ENCODE measurements at regions not wholly inside any gene's neighbourhood (a gene's known extent, or its start where the extent isn't known, plus 50 kb on each side); places are given as distances from the start of the nearest gene placed in this dataset.

GRCh38 chr1:227482023-227482299 is 81.4 kb upstream of the ZNF678 start:
- no peak for TF ChIP-seq FOS (IDR thresholded peaks at IDR 0.05; ENCODE audit: borderline replicate concordance, insufficient read depth, low read length)
- no peak for TF ChIP-seq CTCF (IDR thresholded peaks at IDR 0.05; ENCODE audit: extremely low read depth in 1 of 2, insufficient read depth in 1 of 2, low read depth in 1 of 2, low read length in 2 of 2)
- TF ChIP-seq EZH2 (IDR thresholded peaks at IDR 0.05; ENCODE audit: borderline replicate concordance, low read depth, low read length, severe bottlenecking) = no peak
- TF ChIP-seq POLR2A (IDR thresholded peaks at IDR 0.05; ENCODE audit: low read depth, low read length) = no peak
- TF ChIP-seq MAX (IDR thresholded peaks at IDR 0.05; ENCODE audit: insufficient read depth, insufficient read length) = no peak
- no peak for TF ChIP-seq POLR2AphosphoS5 (IDR thresholded peaks at IDR 0.05; ENCODE audit: insufficient read depth, low read depth, low read length)
- no peak for TF ChIP-seq GATA2 (IDR thresholded peaks at IDR 0.05; ENCODE audit: insufficient read depth, insufficient read length, low read depth, low read length)

All from endothelial cell of umbilical vein (primary cell).